ENCODE measurements at regions not wholly inside any gene's neighbourhood (a gene's known extent, or its start where the extent isn't known, plus 50 kb on each side); places are given as distances from the start of the nearest gene placed in this dataset.
"Not testable (repeated sequence)": the region's sequence is repeated elsewhere in the genome, so short reads cannot be mapped to it uniquely, and the experiment has no call there.

GRCh38 chr5:56759521-56760216 lies 55.7 kb upstream of the MAP3K1 start:
- Histone ChIP-seq H3K9me3 (no peaks in the 10 kb centered on the region), H3K27me3 (no peaks in the 10 kb centered on the region), H3K36me3 (no peaks in the 10 kb centered on the region), H3K27ac (no peak overlapping the region), H3K4me3 (no peak overlapping the region), H3K4me1 (peaks cover 0 to 5% (median 2%) of the 10 kb centered on the region in 4 donors)
- TF ChIP-seq POLR2A (IDR thresholded peaks at IDR 0.05) (no peak), EP300 (IDR thresholded peaks at IDR 0.05) (no peak), POLR2AphosphoS5 (IDR thresholded peaks at IDR 0.05) (no peak)
- TF ChIP-seq, protein P1, sequence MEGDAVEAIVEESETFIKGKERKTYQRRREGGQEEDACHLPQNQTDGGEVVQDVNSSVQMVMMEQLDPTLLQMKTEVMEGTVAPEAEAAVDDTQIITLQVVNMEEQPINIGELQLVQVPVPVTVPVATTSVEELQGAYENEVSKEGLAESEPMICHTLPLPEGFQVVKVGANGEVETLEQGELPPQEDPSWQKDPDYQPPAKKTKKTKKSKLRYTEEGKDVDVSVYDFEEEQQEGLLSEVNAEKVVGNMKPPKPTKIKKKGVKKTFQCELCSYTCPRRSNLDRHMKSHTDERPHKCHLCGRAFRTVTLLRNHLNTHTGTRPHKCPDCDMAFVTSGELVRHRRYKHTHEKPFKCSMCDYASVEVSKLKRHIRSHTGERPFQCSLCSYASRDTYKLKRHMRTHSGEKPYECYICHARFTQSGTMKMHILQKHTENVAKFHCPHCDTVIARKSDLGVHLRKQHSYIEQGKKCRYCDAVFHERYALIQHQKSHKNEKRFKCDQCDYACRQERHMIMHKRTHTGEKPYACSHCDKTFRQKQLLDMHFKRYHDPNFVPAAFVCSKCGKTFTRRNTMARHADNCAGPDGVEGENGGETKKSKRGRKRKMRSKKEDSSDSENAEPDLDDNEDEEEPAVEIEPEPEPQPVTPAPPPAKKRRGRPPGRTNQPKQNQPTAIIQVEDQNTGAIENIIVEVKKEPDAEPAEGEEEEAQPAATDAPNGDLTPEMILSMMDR (IDR thresholded peaks at IDR 0.05), result no peak
- peak; percentile 62 for DNase-seq
- 42 to 60% (median 45%) methylated on average over 4 of the region's 4 CpGs for WGBS, 5 donors
- intact Hi-C loops (cut with DNase I; ENCODE audit: low total_unique reads), result no loop called here

DNA sequence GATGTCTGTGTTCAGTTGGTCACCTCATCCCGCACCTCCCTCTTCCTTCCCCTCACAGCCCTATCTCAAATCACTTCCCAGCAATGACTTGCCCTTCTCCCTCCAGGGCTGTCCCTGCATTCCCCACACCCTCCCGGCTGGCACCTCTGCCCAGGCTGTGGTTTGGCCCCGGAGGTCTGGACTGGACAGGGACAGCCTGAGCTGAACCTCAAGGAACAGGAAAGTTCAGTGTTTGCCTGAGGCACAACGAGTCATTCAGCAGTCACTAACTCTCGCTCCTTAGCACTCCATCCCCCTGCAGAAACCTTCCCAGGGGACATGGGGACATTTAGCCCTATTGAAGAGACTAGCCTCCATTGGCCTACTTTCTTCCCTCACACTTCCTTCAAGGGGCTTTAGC lies 58.3 kb upstream of the MAP3K1 start:
- no peak overlapping the region for H3K27ac ChIP-seq
- H3K9me3 ChIP-seq, result peaks cover 0 to 7% (median 0%) of the 10 kb centered on the region in 4 donors
- WGBS, 5 donors, result 50 to 68% (median 56%) methylated on average over 5 of the region's 5 CpGs
- DNase-seq, result peak in 1 of 2 donors; percentile 28
- no peaks in the 10 kb centered on the region for H3K36me3 ChIP-seq
- H3K4me1 ChIP-seq, result peaks cover 0 to 5% (median 2%) of the 10 kb centered on the region in 4 donors
- intact Hi-C loops (cut with DNase I; ENCODE audit: low total_unique reads), result no loop called here
- TF ChIP-seq EP300 (IDR thresholded peaks at IDR 0.05) (no peak), POLR2AphosphoS5 (IDR thresholded peaks at IDR 0.05) (no peak), POLR2A (IDR thresholded peaks at IDR 0.05) (no peak)
- TF ChIP-seq, protein P1 (IDR thresholded peaks at IDR 0.05), result no peak
- H3K27me3 ChIP-seq, result no peaks in the 10 kb centered on the region
- H3K4me3 ChIP-seq, result no peak overlapping the region

- H3K4me1 ChIP-seq, result peaks cover 0 to 5% (median 0%) of the 10 kb centered on the region in 4 donors
- H3K9me3 ChIP-seq, result peaks cover 0 to 7% (median 0%) of the 10 kb centered on the region in 4 donors
- H3K4me3 ChIP-seq, result no peak overlapping the region
- TF ChIP-seq, protein P1 (IDR thresholded peaks at IDR 0.05), result no peak
- TF ChIP-seq POLR2A (IDR thresholded peaks at IDR 0.05), result no peak
- no peak for TF ChIP-seq POLR2AphosphoS5 (IDR thresholded peaks at IDR 0.05)
- no peak for TF ChIP-seq EP300 (IDR thresholded peaks at IDR 0.05)
- H3K27ac ChIP-seq, result no peak overlapping the region
- H3K27me3 ChIP-seq, result no peaks in the 10 kb centered on the region
- intact Hi-C loops (cut with DNase I; ENCODE audit: low total_unique reads), result no loop called here
- WGBS, 5 donors, result 86 to 96% (median 91%) methylated on average over 3 of the region's 3 CpGs
- no peak for DNase-seq
- no peaks in the 10 kb centered on the region for H3K36me3 ChIP-seq
Measured at GRCh38 chr5:56755036-56755555, 60.3 kb upstream of the MAP3K1 start.

DNA sequence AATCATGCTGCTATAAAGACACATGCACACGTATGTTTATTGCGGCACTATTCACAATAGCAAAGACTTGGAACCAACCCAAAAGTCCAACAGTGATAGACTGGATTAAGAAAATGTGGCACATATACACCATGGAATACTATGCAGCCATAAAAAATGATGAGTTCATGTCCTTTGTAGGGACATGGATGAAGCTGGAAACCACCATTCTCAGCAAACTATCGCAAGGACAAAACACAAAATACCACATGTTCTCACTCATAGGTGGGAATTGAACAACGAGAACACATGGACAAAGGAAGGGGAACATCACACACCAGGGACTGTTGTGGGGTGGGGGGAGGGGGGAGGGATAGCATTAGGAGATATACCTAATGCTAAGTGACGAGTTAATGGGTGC lies 61.8 kb upstream of the MAP3K1 start:
- H3K4me1 ChIP-seq; H3K36me3 ChIP-seq; H3K27ac ChIP-seq; DNase-seq; H3K9me3 ChIP-seq; intact Hi-C loops (cut with DNase I; ENCODE audit: low total_unique reads); H3K4me3 ChIP-seq; H3K27me3 ChIP-seq: not testable (repeated sequence)
- 85 to 95% (median 94%) methylated on average over 5 of the region's 5 CpGs for WGBS, 5 donors

Data from stomach (tissue), 8 donors.